Neural cell (in vitro differentiated cells): ENCODE measurements at regions not wholly inside any gene's neighbourhood (a gene's known extent, or its start where the extent isn't known, plus 50 kb on each side); places are given as distances from the start of the nearest gene placed in this dataset.

Source experiments
- EP300 ChIP-seq: fragments of 450-650 bp; conservative IDR thresholded peaks from 2 replicates; pipeline ENCODE4 v1.6.1; 2014; ENCODE audit warnings: antibody characterized with exemption, mild to moderate bottlenecking, moderate library complexity; ENCODE audit not compliant: poor library complexity, severe bottlenecking
- EZH2 ChIP-seq: fragments of 200-600, 300-800 bp; shearing (Covaris generic), sonication (generic); IDR thresholded peaks from 2 replicates; pipeline ENCODE4 v1.6.1; 2014; ENCODE audit warnings: antibody characterized with exemption, low read length, borderline replicate concordance, mild to moderate bottlenecking; ENCODE audit not compliant: insufficient read depth, poor library complexity, severe bottlenecking
- MXI1 ChIP-seq: fragments of 450-650 bp; conservative IDR thresholded peaks from 2 replicates; pipeline ENCODE4 v1.6.1; 2014; ENCODE audit warnings: antibody characterized with exemption, mild to moderate bottlenecking; ENCODE audit not compliant: poor library complexity, severe bottlenecking
- POLR2AphosphoS5 ChIP-seq: IDR thresholded peaks from 2 replicates; pipeline ENCODE4 v1.6.1; 2012
- RAD21 ChIP-seq: fragments of 450-650 bp; conservative IDR thresholded peaks from 2 replicates; pipeline ENCODE4 v1.6.1; 2014; ENCODE audit warnings: antibody characterized with exemption, mild to moderate bottlenecking, moderate library complexity
- SMC3 ChIP-seq: fragments of 450-650 bp; conservative IDR thresholded peaks from 2 replicates; pipeline ENCODE4 v1.6.1; 2014; ENCODE audit warnings: antibody characterized with exemption, mild to moderate bottlenecking, moderate library complexity; ENCODE audit not compliant: poor library complexity
- TAF1 ChIP-seq: IDR thresholded peaks from 2 replicates; pipeline ENCODE4 v1.6.1; 2012; ENCODE audit warnings: low read depth
- TF ChIP-seq, protein P1 (sequence below): IDR thresholded peaks from 2 replicates; pipeline ENCODE4 v1.6.1; 2012; ENCODE audit warnings: borderline replicate concordance
- TF ChIP-seq, protein P2 (sequence below): fragments of 450-650 bp; IDR thresholded peaks from 2 replicates; pipeline ENCODE4 v1.5.1; 2014; ENCODE audit warnings: antibody characterized with exemption, mild to moderate bottlenecking, moderate library complexity; ENCODE audit not compliant: poor library complexity, severe bottlenecking

DNA sequence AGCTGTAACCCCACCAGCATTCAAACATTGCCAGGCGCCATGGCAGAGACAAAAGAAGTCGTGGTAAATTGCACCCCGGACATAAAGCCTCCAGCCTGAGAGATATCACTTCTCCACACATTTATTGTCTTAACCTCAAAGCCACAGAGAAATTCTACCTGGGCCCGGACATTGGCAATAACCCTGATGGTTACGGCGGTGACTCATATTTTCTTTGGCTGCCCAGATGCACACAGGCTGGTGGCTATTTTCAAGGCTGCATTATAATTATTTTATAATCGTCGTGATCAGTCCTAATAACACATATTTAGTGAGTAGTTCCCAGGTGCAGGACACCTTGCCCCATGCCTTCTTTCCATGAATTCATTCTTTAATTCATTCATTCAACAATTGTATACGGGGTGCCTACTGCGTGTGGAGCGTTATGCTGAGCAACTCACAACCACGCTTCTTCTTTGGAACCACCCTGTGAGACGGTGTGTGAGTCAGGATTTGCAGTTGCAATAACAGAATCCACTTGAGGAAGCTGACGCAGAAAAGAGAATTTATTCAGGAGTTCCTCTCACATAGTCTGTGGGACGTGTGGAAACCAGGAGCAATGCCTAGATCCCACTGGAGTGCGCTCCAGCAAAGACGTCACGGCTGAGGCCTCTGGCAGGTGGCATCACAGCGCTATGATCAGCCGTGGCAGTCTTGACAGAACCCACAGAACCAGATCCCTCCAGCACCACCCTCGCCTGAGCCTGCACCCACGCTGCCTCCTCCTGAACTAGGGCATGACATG is 245.7 kb downstream of the FOXL1 start:
- TF ChIP-seq, protein P1, sequence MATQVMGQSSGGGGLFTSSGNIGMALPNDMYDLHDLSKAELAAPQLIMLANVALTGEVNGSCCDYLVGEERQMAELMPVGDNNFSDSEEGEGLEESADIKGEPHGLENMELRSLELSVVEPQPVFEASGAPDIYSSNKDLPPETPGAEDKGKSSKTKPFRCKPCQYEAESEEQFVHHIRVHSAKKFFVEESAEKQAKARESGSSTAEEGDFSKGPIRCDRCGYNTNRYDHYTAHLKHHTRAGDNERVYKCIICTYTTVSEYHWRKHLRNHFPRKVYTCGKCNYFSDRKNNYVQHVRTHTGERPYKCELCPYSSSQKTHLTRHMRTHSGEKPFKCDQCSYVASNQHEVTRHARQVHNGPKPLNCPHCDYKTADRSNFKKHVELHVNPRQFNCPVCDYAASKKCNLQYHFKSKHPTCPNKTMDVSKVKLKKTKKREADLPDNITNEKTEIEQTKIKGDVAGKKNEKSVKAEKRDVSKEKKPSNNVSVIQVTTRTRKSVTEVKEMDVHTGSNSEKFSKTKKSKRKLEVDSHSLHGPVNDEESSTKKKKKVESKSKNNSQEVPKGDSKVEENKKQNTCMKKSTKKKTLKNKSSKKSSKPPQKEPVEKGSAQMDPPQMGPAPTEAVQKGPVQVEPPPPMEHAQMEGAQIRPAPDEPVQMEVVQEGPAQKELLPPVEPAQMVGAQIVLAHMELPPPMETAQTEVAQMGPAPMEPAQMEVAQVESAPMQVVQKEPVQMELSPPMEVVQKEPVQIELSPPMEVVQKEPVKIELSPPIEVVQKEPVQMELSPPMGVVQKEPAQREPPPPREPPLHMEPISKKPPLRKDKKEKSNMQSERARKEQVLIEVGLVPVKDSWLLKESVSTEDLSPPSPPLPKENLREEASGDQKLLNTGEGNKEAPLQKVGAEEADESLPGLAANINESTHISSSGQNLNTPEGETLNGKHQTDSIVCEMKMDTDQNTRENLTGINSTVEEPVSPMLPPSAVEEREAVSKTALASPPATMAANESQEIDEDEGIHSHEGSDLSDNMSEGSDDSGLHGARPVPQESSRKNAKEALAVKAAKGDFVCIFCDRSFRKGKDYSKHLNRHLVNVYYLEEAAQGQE, result no peak
- TF ChIP-seq RAD21, result no peak
- no peak for TF ChIP-seq POLR2AphosphoS5
- TF ChIP-seq, protein P2, sequence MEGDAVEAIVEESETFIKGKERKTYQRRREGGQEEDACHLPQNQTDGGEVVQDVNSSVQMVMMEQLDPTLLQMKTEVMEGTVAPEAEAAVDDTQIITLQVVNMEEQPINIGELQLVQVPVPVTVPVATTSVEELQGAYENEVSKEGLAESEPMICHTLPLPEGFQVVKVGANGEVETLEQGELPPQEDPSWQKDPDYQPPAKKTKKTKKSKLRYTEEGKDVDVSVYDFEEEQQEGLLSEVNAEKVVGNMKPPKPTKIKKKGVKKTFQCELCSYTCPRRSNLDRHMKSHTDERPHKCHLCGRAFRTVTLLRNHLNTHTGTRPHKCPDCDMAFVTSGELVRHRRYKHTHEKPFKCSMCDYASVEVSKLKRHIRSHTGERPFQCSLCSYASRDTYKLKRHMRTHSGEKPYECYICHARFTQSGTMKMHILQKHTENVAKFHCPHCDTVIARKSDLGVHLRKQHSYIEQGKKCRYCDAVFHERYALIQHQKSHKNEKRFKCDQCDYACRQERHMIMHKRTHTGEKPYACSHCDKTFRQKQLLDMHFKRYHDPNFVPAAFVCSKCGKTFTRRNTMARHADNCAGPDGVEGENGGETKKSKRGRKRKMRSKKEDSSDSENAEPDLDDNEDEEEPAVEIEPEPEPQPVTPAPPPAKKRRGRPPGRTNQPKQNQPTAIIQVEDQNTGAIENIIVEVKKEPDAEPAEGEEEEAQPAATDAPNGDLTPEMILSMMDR, result no peak
- no peak for TF ChIP-seq EP300
- TF ChIP-seq EZH2, result no peak
- TF ChIP-seq SMC3, result no peak
- no peak for TF ChIP-seq TAF1
- TF ChIP-seq MXI1, result no peak
